ENCODE measurements at regions not wholly inside any gene's neighbourhood (a gene's known extent, or its start where the extent isn't known, plus 50 kb on each side); places are given as distances from the start of the nearest gene placed in this dataset.

- peak; percentile 64 for DNase-seq (ENCODE audit: low read depth)
Measured at GRCh38 chr10:78964952-78965633, 103.7 kb upstream of the ZMIZ1 start.

GRCh38 chr10:78966182-78966787 is 102.5 kb upstream of the ZMIZ1 start:
- no peak for DNase-seq (ENCODE audit: low read depth)

GRCh38 chr10:78966844-78967488 is 101.8 kb upstream of the ZMIZ1 start:
- no peak for DNase-seq (ENCODE audit: low read depth)

- no peak for DNase-seq (ENCODE audit: low read depth)
Measured at GRCh38 chr10:78968300-78968942, 100.3 kb upstream of the ZMIZ1 start.

GRCh38 chr10:78968943-78969342 is 99.8 kb upstream of the ZMIZ1 start:
- no peak for DNase-seq (ENCODE audit: low read depth)

GRCh38 chr10:78969719-78970118 is 99.0 kb upstream of the ZMIZ1 start:
- no peak for DNase-seq (ENCODE audit: low read depth)

GRCh38 chr10:78970261-78970660 is 98.5 kb upstream of the ZMIZ1 start:
- DNase-seq (ENCODE audit: low read depth): no peak

- no peak for DNase-seq (ENCODE audit: low read depth)
Measured at GRCh38 chr10:78971094-78971682, 97.6 kb upstream of the ZMIZ1 start.

GRCh38 chr10:78972160-78972946 is 96.4 kb upstream of the ZMIZ1 start:
- peak; percentile 65 for DNase-seq (ENCODE audit: low read depth)

GRCh38 chr10:78972947-78973900 is 95.5 kb upstream of the ZMIZ1 start:
- peak; percentile 95 for DNase-seq (ENCODE audit: low read depth)

GRCh38 chr10:78973901-78974616 is 94.7 kb upstream of the ZMIZ1 start:
- DNase-seq (ENCODE audit: low read depth): peak; percentile 52

GRCh38 chr10:78974617-78975317 is 94.0 kb upstream of the ZMIZ1 start:
- peak; percentile 96 for DNase-seq (ENCODE audit: low read depth)

- DNase-seq (ENCODE audit: low read depth): no peak
Measured at GRCh38 chr10:78975926-78976325, 92.8 kb upstream of the ZMIZ1 start.

GRCh38 chr10:78976825-78977755 is 91.7 kb upstream of the ZMIZ1 start:
- no peak for DNase-seq (ENCODE audit: low read depth)

GRCh38 chr10:78979938-78980337 is 88.8 kb upstream of the ZMIZ1 start:
- DNase-seq (ENCODE audit: low read depth): no peak

GRCh38 chr10:78980354-78980753 is 88.4 kb upstream of the ZMIZ1 start:
- peak; percentile 78 for DNase-seq (ENCODE audit: low read depth)

GRCh38 chr10:78980815-78981214 is 88.0 kb upstream of the ZMIZ1 start:
- DNase-seq (ENCODE audit: low read depth): peak; percentile 82
